ENCODE measurements at regions not wholly inside any gene's neighbourhood (a gene's known extent, or its start where the extent isn't known, plus 50 kb on each side); places are given as distances from the start of the nearest gene placed in this dataset.
A peak's percentile ranks its signal among the peaks of the same experiment; 100 is the strongest.

- 76 to 82% (median 77%) methylated on average over 8 of the region's 8 CpGs for WGBS, 3 donors
- no peak overlapping the region for H3K4me3 ChIP-seq
- peaks cover 6% of the 10 kb centered on the region for H3K4me1 ChIP-seq (ENCODE audit: insufficient read depth)
- H3K27me3 ChIP-seq: no peaks in the 10 kb centered on the region
- H3K27ac ChIP-seq: no peak overlapping the region
- intact Hi-C loops (cut with DNase I): no loop called here
- TF ChIP-seq CTCF (IDR thresholded peaks at IDR 0.05) (no peak), EP300 (IDR thresholded peaks at IDR 0.05) (no peak), POLR2A (IDR thresholded peaks at IDR 0.05) (no peak)
- H3K9me3 ChIP-seq: no peaks in the 10 kb centered on the region
- no peak for DNase-seq
- no peaks in the 10 kb centered on the region for H3K36me3 ChIP-seq
These were observed 258.8 kb upstream of the CTBP2 start for GRCh38 chr10:125419146-125419545.

- Histone ChIP-seq H3K9me3 (no peaks in the 10 kb centered on the region), H3K36me3 (no peaks in the 10 kb centered on the region), H3K27ac (no peak overlapping the region), H3K4me1 (ENCODE audit: insufficient read depth) (peaks cover 6% of the 10 kb centered on the region), H3K27me3 (no peaks in the 10 kb centered on the region), H3K4me3 (no peak overlapping the region)
- WGBS, 3 donors: 67 to 72% (median 72%) methylated on average over 6 of the region's 6 CpGs
- TF ChIP-seq POLR2A (IDR thresholded peaks at IDR 0.05) (no peak), CTCF (IDR thresholded peaks at IDR 0.05) (no peak), EP300 (IDR thresholded peaks at IDR 0.05) (no peak)
- no peak for DNase-seq
- intact Hi-C loops (cut with DNase I): no loop called here
These were observed 257.2 kb upstream of the CTBP2 start for GRCh38 chr10:125417605-125418004.

GRCh38 chr10:125415964-125416363, 255.6 kb upstream of the CTBP2 start:
- WGBS, 3 donors: 41 to 63% (median 45%) methylated on average over 2 of the region's 2 CpGs
- TF ChIP-seq POLR2A (IDR thresholded peaks at IDR 0.05) (no peak), CTCF (IDR thresholded peaks at IDR 0.05) (no peak), EP300 (IDR thresholded peaks at IDR 0.05) (no peak)
- Histone ChIP-seq H3K27ac (no peak overlapping the region), H3K4me1 (ENCODE audit: insufficient read depth) (peaks cover 6% of the 10 kb centered on the region), H3K27me3 (no peaks in the 10 kb centered on the region), H3K36me3 (no peaks in the 10 kb centered on the region), H3K9me3 (no peaks in the 10 kb centered on the region), H3K4me3 (no peak overlapping the region)
- no peak for DNase-seq
- intact Hi-C loops (cut with DNase I): no loop called here

- Histone ChIP-seq H3K27ac (no peak overlapping the region), H3K27me3 (no peaks in the 10 kb centered on the region), H3K4me3 (no peak overlapping the region), H3K4me1 (ENCODE audit: insufficient read depth) (peaks cover 6% of the 10 kb centered on the region), H3K9me3 (no peaks in the 10 kb centered on the region), H3K36me3 (no peaks in the 10 kb centered on the region)
- intact Hi-C loops (cut with DNase I): no loop called here
- TF ChIP-seq CTCF (IDR thresholded peaks at IDR 0.05) (no peak), EP300 (IDR thresholded peaks at IDR 0.05) (no peak), POLR2A (IDR thresholded peaks at IDR 0.05) (no peak)
- DNase-seq: peak in 4 of 5 donors; percentile 23 to 48 (median 36)
- WGBS, 3 donors: 3 to 16% (median 4%) methylated on average over 16 of the region's 16 CpGs
These were observed 254.8 kb upstream of the CTBP2 start for GRCh38 chr10:125415006-125415633.

All from ovary (tissue), 7 donors.